ENCODE measurements at regions not wholly inside any gene's neighbourhood (a gene's known extent, or its start where the extent isn't known, plus 50 kb on each side); places are given as distances from the start of the nearest gene placed in this dataset.

DNA sequence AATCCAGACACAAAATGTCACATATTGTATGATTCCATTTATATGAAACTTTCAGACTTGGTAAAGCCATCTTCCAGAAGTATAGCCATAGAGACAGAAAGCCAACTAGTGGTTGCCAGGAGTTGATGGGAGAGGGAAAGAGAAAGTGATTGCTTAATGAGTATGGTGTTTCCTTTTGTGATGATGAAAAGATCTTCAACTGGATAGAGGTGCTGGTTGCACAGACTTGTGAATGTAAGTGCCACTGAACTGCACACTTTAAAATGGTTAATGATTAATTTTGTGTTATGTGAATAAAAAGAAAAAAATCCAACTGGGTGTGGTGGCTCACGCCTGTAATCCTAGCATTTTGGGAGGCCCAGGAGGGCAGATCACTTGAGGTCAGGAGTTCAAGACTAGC is 135.3 kb upstream of the SLC1A4 start:
- H3K9ac ChIP-seq (ENCODE audit: low read depth, low read length), result no peak overlapping the region
- H3K36me3 ChIP-seq (ENCODE audit: insufficient read depth, low read length), result no peaks in the 10 kb centered on the region
- H3K27me3 ChIP-seq (ENCODE audit: insufficient read depth, low read length, poor library complexity), result no peaks in the 10 kb centered on the region
- H3K79me2 ChIP-seq (ENCODE audit: insufficient read depth, low read length), result no peaks in the 10 kb centered on the region
- no peak overlapping the region for H3K4me2 ChIP-seq (ENCODE audit: insufficient read depth, low read length)
- H4K20me1 ChIP-seq (ENCODE audit: insufficient read depth, low read length), result no peaks in the 10 kb centered on the region; the same call in 1 of the 2 replicates
- no peak for ATAC-seq (ENCODE audit: insufficient read depth, low read depth)
- no peak overlapping the region for H2AFZ ChIP-seq (ENCODE audit: low read depth, low read length)
- no peak overlapping the region for H3K4me3 ChIP-seq (ENCODE audit: low read depth in 1 of 2, low read length in 2 of 2)
- DNase-seq, result no peak
- no peaks in the 10 kb centered on the region for H3K9me3 ChIP-seq (ENCODE audit: insufficient read depth, low read length, severe bottlenecking)
- peaks cover 5% of the 10 kb centered on the region; the same call in 1 of the 2 replicates for H3K4me1 ChIP-seq (ENCODE audit: insufficient read depth, low read length)
- TF ChIP-seq, protein P1, sequence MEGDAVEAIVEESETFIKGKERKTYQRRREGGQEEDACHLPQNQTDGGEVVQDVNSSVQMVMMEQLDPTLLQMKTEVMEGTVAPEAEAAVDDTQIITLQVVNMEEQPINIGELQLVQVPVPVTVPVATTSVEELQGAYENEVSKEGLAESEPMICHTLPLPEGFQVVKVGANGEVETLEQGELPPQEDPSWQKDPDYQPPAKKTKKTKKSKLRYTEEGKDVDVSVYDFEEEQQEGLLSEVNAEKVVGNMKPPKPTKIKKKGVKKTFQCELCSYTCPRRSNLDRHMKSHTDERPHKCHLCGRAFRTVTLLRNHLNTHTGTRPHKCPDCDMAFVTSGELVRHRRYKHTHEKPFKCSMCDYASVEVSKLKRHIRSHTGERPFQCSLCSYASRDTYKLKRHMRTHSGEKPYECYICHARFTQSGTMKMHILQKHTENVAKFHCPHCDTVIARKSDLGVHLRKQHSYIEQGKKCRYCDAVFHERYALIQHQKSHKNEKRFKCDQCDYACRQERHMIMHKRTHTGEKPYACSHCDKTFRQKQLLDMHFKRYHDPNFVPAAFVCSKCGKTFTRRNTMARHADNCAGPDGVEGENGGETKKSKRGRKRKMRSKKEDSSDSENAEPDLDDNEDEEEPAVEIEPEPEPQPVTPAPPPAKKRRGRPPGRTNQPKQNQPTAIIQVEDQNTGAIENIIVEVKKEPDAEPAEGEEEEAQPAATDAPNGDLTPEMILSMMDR (IDR thresholded peaks at IDR 0.05; ENCODE audit: borderline replicate concordance, extremely low read depth, low read length, poor library complexity, severe bottlenecking), result no peak
- TF ChIP-seq EZH2 (IDR thresholded peaks at IDR 0.05; ENCODE audit: borderline replicate concordance, low read depth, low read length, severe bottlenecking), result no peak
- H3K27ac ChIP-seq (ENCODE audit: low read length), result no peak overlapping the region

DNA sequence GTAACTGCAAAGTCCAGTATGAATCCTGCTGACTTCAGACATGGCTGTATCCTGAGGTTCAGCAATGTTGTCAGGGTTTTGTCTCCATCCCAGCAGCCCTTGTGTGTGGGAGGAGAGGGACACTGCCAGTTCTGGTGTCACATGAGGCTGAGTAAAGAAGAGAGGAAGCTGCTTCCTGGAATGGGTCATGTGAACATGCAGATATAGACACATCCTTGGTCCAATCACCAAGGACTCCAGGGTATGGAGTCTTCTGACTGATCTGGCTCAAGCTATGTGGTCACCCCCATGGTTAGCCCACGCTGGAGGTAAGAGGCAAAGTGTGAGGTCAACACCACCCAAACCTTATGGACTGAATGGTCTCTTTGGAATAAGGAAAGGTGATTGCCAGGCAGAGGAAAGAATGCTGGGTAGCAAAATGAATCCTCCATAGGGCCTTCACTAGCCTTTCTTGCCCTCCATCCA is 134.4 kb upstream of the SLC1A4 start:
- H4K20me1 ChIP-seq (ENCODE audit: insufficient read depth, low read length), result no peaks in the 10 kb centered on the region; the same call in 1 of the 2 replicates
- H2AFZ ChIP-seq (ENCODE audit: low read depth, low read length), result peak overlapping the region; percentile 24; the same call in 1 of the 2 replicates
- ATAC-seq (ENCODE audit: insufficient read depth, low read depth) (peak; percentile 62), DNase-seq (no peak)
- H3K36me3 ChIP-seq (ENCODE audit: insufficient read depth, low read length), result no peaks in the 10 kb centered on the region
- peaks cover 5% of the 10 kb centered on the region; the same call in 1 of the 2 replicates for H3K4me1 ChIP-seq (ENCODE audit: insufficient read depth, low read length)
- no peak overlapping the region for H3K4me3 ChIP-seq (ENCODE audit: low read depth in 1 of 2, low read length in 2 of 2)
- no peaks in the 10 kb centered on the region for H3K79me2 ChIP-seq (ENCODE audit: insufficient read depth, low read length)
- no peak overlapping the region for H3K27ac ChIP-seq (ENCODE audit: low read length)
- no peak overlapping the region for H3K9ac ChIP-seq (ENCODE audit: low read depth, low read length)
- TF ChIP-seq, protein P1 (IDR thresholded peaks at IDR 0.05; ENCODE audit: borderline replicate concordance, extremely low read depth, low read length, poor library complexity, severe bottlenecking), result no peak
- no peak for TF ChIP-seq EZH2 (IDR thresholded peaks at IDR 0.05; ENCODE audit: borderline replicate concordance, low read depth, low read length, severe bottlenecking)
- H3K4me2 ChIP-seq (ENCODE audit: insufficient read depth, low read length), result no peak overlapping the region
- no peaks in the 10 kb centered on the region for H3K27me3 ChIP-seq (ENCODE audit: insufficient read depth, low read length, poor library complexity)
- no peaks in the 10 kb centered on the region for H3K9me3 ChIP-seq (ENCODE audit: insufficient read depth, low read length, severe bottlenecking)

DNA sequence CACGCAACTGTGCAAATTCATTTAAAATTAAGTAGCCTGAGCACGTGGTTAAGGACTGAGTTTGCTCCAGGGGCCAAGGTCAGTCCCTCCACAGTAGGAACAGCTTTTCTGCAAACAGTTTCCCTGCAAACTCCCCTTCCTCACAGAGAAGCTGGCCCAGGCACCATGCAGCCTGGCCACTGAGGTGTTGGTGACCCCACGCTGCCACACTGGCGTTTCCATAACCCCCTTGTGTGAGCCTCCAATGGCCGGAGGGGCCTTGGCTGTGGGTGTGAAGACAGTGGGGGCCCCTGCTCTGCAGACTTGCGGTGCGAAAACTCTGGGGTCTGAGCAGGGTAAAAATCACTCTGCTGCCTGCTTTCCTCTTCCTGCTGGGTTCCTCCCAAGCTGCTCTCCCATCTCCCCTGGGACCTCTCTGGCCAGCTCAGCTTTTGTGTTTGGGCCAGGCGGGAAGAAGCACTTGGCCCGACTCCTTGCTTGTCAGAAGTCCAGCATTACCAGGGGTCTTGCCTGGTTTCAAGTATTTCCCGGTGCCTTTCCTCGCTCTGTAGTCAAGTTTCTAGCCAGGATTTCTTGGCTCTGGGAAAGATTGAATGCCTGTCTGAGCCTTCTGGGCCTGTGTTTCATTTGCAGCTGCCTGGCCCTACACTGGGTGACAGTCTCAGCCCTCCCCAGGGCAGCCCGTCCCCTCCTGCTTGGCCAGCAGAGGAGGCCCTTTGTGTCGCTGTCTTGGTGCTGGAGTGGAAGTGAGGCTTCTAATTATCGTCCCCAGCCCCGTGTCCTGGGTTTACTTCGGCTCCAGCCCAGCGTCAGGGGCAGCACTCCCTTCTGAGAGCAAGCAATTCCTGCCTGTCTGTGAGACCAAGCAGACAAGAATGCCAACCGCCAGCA is 131.4 kb upstream of the SLC1A4 start:
- Histone ChIP-seq H3K9me3 (ENCODE audit: insufficient read depth, low read length, severe bottlenecking) (no peaks in the 10 kb centered on the region), H3K27ac (ENCODE audit: low read length) (no peak overlapping the region), H3K79me2 (ENCODE audit: insufficient read depth, low read length) (no peaks in the 10 kb centered on the region), H3K4me1 (ENCODE audit: insufficient read depth, low read length) (peaks cover 5% of the 10 kb centered on the region; the same call in 1 of the 2 replicates), H3K4me3 (ENCODE audit: low read depth in 1 of 2, low read length in 2 of 2) (no peak overlapping the region), H3K9ac (ENCODE audit: low read depth, low read length) (no peak overlapping the region), H4K20me1 (ENCODE audit: insufficient read depth, low read length) (no peaks in the 10 kb centered on the region), H3K27me3 (ENCODE audit: insufficient read depth, low read length, poor library complexity) (peaks cover 7% of the 10 kb centered on the region), H3K4me2 (ENCODE audit: insufficient read depth, low read length) (no peak overlapping the region), H3K36me3 (ENCODE audit: insufficient read depth, low read length) (no peaks in the 10 kb centered on the region), H2AFZ (ENCODE audit: low read depth, low read length) (no peak overlapping the region)
- no peak for TF ChIP-seq EZH2 (IDR thresholded peaks at IDR 0.05; ENCODE audit: borderline replicate concordance, low read depth, low read length, severe bottlenecking)
- TF ChIP-seq, protein P1 (IDR thresholded peaks at IDR 0.05; ENCODE audit: borderline replicate concordance, extremely low read depth, low read length, poor library complexity, severe bottlenecking), result no peak
- ATAC-seq (ENCODE audit: insufficient read depth, low read depth) (no peak), DNase-seq (no peak)

All from DND-41 (cell line).